Right lobe of liver (tissue), 6 donors: ENCODE measurements at regions not wholly inside any gene's neighbourhood (a gene's known extent, or its start where the extent isn't known, plus 50 kb on each side); places are given as distances from the start of the nearest gene placed in this dataset.
"Not testable (repeated sequence)": the region's sequence is repeated elsewhere in the genome, so short reads cannot be mapped to it uniquely, and the experiment has no call there.

Experiments
- ATAC-seq, 4 donors: fragments of 200-7000 bp; cut with Tn5 transposase; one replicate each; pipeline ENCODE4 v1.9.1; 2020; ENCODE audit warnings: mild to moderate bottlenecking in 4 of 4, moderate library complexity in 4 of 4
- DNase-seq, 3 donors: peaks; one replicate each; pipeline ENCODE4 v3.0.0-alpha.2; 2020
- H3K27ac ChIP-seq, 3 donors: fragments of 200-600 bp; one replicate each; pipeline ENCODE4 v1.8.0; 2022
- H3K27me3 ChIP-seq, 2 donors: fragments of 200-600 bp; one replicate each; pipeline ENCODE4 v1.8.0; 2022
- H3K36me3 ChIP-seq, 4 donors: fragments of 200-600 bp; sonication (generic) in 1 of 4; one replicate each; pipeline versions ENCODE4 v1.5.1 to v1.8.0; 2017 to 2022; ENCODE audit warnings: control low read depth in 1 of 4
- H3K4me1 ChIP-seq, 4 donors: fragments of 200-600 bp; sonication (generic) in 1 of 4; one replicate each; pipeline versions ENCODE4 v1.5.1 to v1.8.0; 2017 to 2022; ENCODE audit warnings: control low read depth in 1 of 4
- H3K4me3 ChIP-seq, 3 donors: fragments of 200-600 bp; one replicate each; pipeline ENCODE4 v1.8.0; 2022
- H3K9me3 ChIP-seq, 4 donors: fragments of 200-600 bp; sonication (generic) in 1 of 4; one replicate each; pipeline versions ENCODE4 v1.5.1 to v1.8.0; 2017 to 2022; ENCODE audit warnings: control low read depth in 1 of 4
- CTCF ChIP-seq, 4 donors: fragments of 200-600 bp in 3 of 4; fragments of 450-650 bp in 1 of 4; IDR thresholded peaks; one replicate each; pipeline versions ENCODE4 v1.5.1 to v1.8.0; 2016 to 2022; ENCODE audit warnings: antibody characterized with exemption in 4 of 4, mild to moderate bottlenecking in 2 of 4
- POLR2A ChIP-seq: fragments of 450-650 bp; IDR thresholded peaks from one replicate; pipeline ENCODE4 v1.6.1; 2017; ENCODE audit warnings: antibody characterized with exemption, mild to moderate bottlenecking
- WGBS: methylation state at CpG from one replicate; pipeline ENCODE4 v1.1.6; 2018; ENCODE audit warnings: low coverage, low lambda C conversion rate; ENCODE audit not compliant: insufficient coverage; ENCODE audit errors: missing lambda C conversion rate; 5-methylcytosine and 5-hydroxymethylcytosine counted together
- intact Hi-C, 2 donors: fragments of 100-400 bp; cut with DNase I; formaldehyde crosslinking; loops; one replicate each; pipeline versions ENCODE4 v1.11.2 to v1.14.1; 2022
- donor health status: DM: no; HTN: yes; CAD: no.
- donor health status: DM: no; HTN: no; CAD: no.
- donor health status: DM: no; HTN: no; CAD: no.
- donor health status: DM: no; HTN: yes; CAD: no.
- donor health status: DM: no; HTN: yes; CAD: no.

- Histone ChIP-seq H3K27ac (no peak overlapping the region), H3K27me3 (no peaks in the 10 kb centered on the region), H3K4me1 (no peaks in the 10 kb centered on the region), H3K4me3 (no peak overlapping the region), H3K36me3 (no peaks in the 10 kb centered on the region), H3K9me3 (no peaks in the 10 kb centered on the region)
- 60% methylated on average over 1 of the region's 2 CpGs for WGBS
- ATAC-seq (no peak), DNase-seq (no peak)
- TF ChIP-seq CTCF (IDR thresholded peaks at IDR 0.05) (no peak), POLR2A (no peak)
- intact Hi-C loops, result no loop called here
These were observed 225.2 kb downstream of the TEX13C start for GRCh38 chrX:125544856-125545255.

- intact Hi-C loops, result no loop called here
- TF ChIP-seq POLR2A, result no peak
- TF ChIP-seq CTCF (IDR thresholded peaks at IDR 0.05), result no peak
- WGBS, result 53% methylated on average over 1 of the region's 1 CpG
- H3K9me3 ChIP-seq, result no peaks in the 10 kb centered on the region
- H3K4me3 ChIP-seq, result no peak overlapping the region
- no peak for ATAC-seq
- no peaks in the 10 kb centered on the region for H3K36me3 ChIP-seq
- H3K27me3 ChIP-seq, result no peaks in the 10 kb centered on the region
- no peaks in the 10 kb centered on the region for H3K4me1 ChIP-seq
- no peak overlapping the region for H3K27ac ChIP-seq
- DNase-seq, result no peak
These were observed 257.8 kb downstream of the TEX13C start for GRCh38 chrX:125577479-125577878.

GRCh38 chrX:125604448-125604847 is 284.8 kb downstream of the TEX13C start:
- H3K4me1 ChIP-seq, result no peaks in the 10 kb centered on the region
- intact Hi-C loops, result no loop called here
- no peaks in the 10 kb centered on the region for H3K9me3 ChIP-seq
- TF ChIP-seq CTCF (IDR thresholded peaks at IDR 0.05) (no peak), POLR2A (no peak)
- DNase-seq (no peak), ATAC-seq (peak; percentile 71 to 90 (median 78))
- no peaks in the 10 kb centered on the region for H3K27me3 ChIP-seq
- H3K36me3 ChIP-seq, result no peaks in the 10 kb centered on the region
- no peak overlapping the region for H3K27ac ChIP-seq
- H3K4me3 ChIP-seq, result no peak overlapping the region

- ATAC-seq, result peak; percentile 74 to 92 (median 84)
- no peak overlapping the region for H3K4me3 ChIP-seq
- no peaks in the 10 kb centered on the region for H3K4me1 ChIP-seq
- WGBS, result 29% methylated on average over 2 of the region's 2 CpGs
- TF ChIP-seq POLR2A, result no peak
- TF ChIP-seq CTCF (IDR thresholded peaks at IDR 0.05), result no peak
- H3K9me3 ChIP-seq, result no peaks in the 10 kb centered on the region
- no peaks in the 10 kb centered on the region for H3K27me3 ChIP-seq
- H3K36me3 ChIP-seq, result no peaks in the 10 kb centered on the region
- no peak for DNase-seq
- intact Hi-C loops, result no loop called here
- H3K27ac ChIP-seq, result no peak overlapping the region
These were observed 285.5 kb downstream of the TEX13C start for GRCh38 chrX:125605145-125605544.

DNA sequence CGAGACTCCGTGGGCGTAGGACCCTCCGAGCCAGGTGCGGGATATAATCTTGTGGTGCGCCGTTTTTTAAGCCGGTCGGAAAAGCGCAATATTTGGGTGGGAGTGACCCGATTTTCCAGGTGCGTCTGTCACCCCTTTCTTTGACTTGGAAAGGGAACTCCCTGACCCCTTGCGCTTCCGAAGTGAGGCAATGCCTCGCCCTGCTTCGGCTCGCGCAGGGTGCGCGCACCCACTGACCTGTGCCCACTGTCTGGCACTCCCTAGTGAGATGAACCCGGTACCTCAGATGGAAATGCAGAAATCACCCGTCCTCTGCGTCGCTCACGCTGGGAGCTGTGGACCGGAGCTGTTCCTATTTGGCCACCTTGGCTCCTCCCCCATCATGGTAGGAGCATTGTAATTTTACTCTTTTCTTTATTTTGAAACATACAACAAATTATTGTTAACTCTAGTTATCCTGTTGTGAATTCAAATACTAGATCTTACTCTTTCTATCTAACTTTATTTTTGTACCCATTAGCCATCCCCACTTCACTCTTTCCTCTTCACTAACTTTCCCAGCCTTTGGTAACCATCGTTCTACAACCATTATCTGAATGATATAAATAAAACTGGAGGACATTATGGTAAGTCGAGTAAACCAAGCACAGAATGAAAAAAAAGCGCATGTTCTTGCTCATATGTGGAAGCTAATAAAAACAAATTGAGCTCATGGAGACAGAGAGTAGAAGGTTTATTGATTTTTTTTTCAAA is 295.1 kb downstream of the TEX13C start:
- H3K4me3 ChIP-seq, intact Hi-C loops, H3K36me3 ChIP-seq, DNase-seq, H3K4me1 ChIP-seq, ATAC-seq, H3K27ac ChIP-seq, H3K27me3 ChIP-seq, H3K9me3 ChIP-seq: not testable (repeated sequence)
- WGBS, result 68% methylated on average over 5 of the region's 29 CpGs
